Mesothelial cell of epicardium (in vitro differentiated cells): ENCODE measurements at regions not wholly inside any gene's neighbourhood (a gene's known extent, or its start where the extent isn't known, plus 50 kb on each side); places are given as distances from the start of the nearest gene placed in this dataset.
"Not testable (repeated sequence)": the region's sequence is repeated elsewhere in the genome, so short reads cannot be mapped to it uniquely, and the experiment has no call there.

ENCODE experiments used
- DNase-seq, 2 experiments: peaks; one replicate each; pipeline ENCODE4 v3.0.0; 2021; ENCODE audit warnings: low spot score in 2 of 2; ENCODE audit not compliant: unreplicated experiment in 2 of 2
- H3K27ac Mint-ChIP-seq: 2 replicates; pipeline ENCODE4 v1.8.0; 2021; ENCODE audit warnings: mixed read lengths
- H3K27me3 Mint-ChIP-seq: 2 replicates; pipeline ENCODE4 v1.8.0; 2021; ENCODE audit warnings: low read depth, mixed read lengths
- H3K36me3 Mint-ChIP-seq: 2 replicates; pipeline ENCODE4 v1.8.0; 2021; ENCODE audit warnings: mixed read lengths
- H3K4me1 Mint-ChIP-seq: 2 replicates; pipeline ENCODE4 v1.8.0; 2021; ENCODE audit warnings: mixed read lengths
- H3K4me3 Mint-ChIP-seq: 2 replicates; pipeline ENCODE4 v1.8.0; 2021; ENCODE audit warnings: mild to moderate bottlenecking, moderate library complexity, mixed read lengths
- H3K9me3 Mint-ChIP-seq: 2 replicates; pipeline ENCODE4 v1.8.0; 2021; ENCODE audit warnings: mixed read lengths
- CTCF ChIP-seq: fragments of 200-600 bp; sonication (generic); IDR thresholded peaks from one replicate; pipeline ENCODE4 v1.5.0; 2021; ENCODE audit warnings: antibody characterized with exemption; ENCODE audit not compliant: unreplicated experiment

GRCh38 chr12:96085475-96085874 is 50.1 kb upstream of the LTA4H start:
- Mint-ChIP-seq H3K27ac (no peak overlapping the region), H3K36me3 (no peaks in the 10 kb centered on the region), H3K9me3 (peaks cover 29% of the 10 kb centered on the region), H3K4me3 (no peak overlapping the region), H3K4me1 (no peaks in the 10 kb centered on the region), H3K27me3 (no peaks in the 10 kb centered on the region)
- TF ChIP-seq CTCF = no peak
- no peak for DNase-seq

DNA sequence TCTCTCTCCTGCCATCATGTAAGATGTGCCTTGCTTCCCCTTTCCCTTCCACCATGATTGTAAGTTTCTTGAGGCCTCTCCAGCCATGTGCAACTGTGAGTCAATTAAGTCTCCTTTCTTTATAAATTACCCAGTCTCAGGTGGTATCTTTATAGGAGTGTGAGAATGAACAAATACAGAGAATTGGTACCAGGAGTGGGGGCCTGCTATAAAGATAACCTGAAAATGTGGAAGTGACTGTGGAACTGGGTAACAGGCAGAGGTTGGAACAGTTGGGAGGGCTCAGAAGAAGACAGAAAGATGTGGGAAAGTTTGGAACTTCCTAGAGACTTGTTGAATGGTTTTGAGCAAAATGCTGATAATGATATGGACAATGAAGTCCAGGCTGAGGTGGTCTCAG is 50.8 kb upstream of the LTA4H start:
- H3K27ac Mint-ChIP-seq, H3K4me1 Mint-ChIP-seq, H3K36me3 Mint-ChIP-seq, H3K27me3 Mint-ChIP-seq, DNase-seq, H3K4me3 Mint-ChIP-seq: not testable (repeated sequence)
- H3K9me3 Mint-ChIP-seq = peaks cover 36% of the 10 kb centered on the region

GRCh38 chr12:96091833-96092232 is 56.4 kb upstream of the LTA4H start:
- TF ChIP-seq CTCF = no peak
- no peak for DNase-seq
- Mint-ChIP-seq H3K27me3 (no peaks in the 10 kb centered on the region), H3K36me3 (no peaks in the 10 kb centered on the region), H3K27ac (no peak overlapping the region), H3K4me1 (peaks cover 12% of the 10 kb centered on the region), H3K4me3 (no peak overlapping the region), H3K9me3 (peaks cover 36% of the 10 kb centered on the region)

GRCh38 chr12:96093543-96094196 is 58.3 kb upstream of the LTA4H start:
- TF ChIP-seq CTCF = no peak
- H3K36me3 Mint-ChIP-seq = no peaks in the 10 kb centered on the region
- H3K4me3 Mint-ChIP-seq = no peak overlapping the region
- no peak overlapping the region for H3K27ac Mint-ChIP-seq
- H3K4me1 Mint-ChIP-seq = peaks cover 12% of the 10 kb centered on the region
- DNase-seq = no peak
- H3K27me3 Mint-ChIP-seq = no peaks in the 10 kb centered on the region
- peaks cover 27% of the 10 kb centered on the region for H3K9me3 Mint-ChIP-seq

GRCh38 chr12:96094201-96094600 is 58.8 kb upstream of the LTA4H start:
- Mint-ChIP-seq H3K4me1 (peaks cover 12% of the 10 kb centered on the region), H3K27ac (no peak overlapping the region), H3K36me3 (no peaks in the 10 kb centered on the region), H3K27me3 (no peaks in the 10 kb centered on the region), H3K4me3 (no peak overlapping the region), H3K9me3 (peaks cover 23% of the 10 kb centered on the region)
- no peak for TF ChIP-seq CTCF
- DNase-seq = no peak

DNA sequence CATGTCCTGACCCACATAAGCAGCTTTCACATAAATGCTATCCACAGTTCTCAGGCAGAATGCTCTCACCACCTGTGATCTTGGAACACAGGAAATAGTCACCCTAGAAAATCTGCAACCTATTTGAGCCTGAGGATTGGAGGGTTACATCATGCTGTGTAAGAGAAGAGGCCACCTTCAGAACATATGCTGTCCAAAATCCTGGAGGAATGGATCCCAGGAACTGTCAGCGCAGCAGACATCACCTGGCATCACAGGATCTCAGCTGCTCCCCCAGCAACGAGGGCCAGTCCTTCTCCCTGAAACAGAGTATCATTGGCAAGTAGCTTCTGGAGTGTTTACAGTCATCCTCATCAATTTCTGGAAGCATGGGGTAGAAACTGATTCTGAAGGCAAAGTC is 63.2 kb upstream of the LTA4H start:
- peaks cover 9% of the 10 kb centered on the region for H3K4me1 Mint-ChIP-seq
- H3K4me3 Mint-ChIP-seq = no peak overlapping the region
- DNase-seq = no peak
- peaks cover 2% of the 10 kb centered on the region for H3K27me3 Mint-ChIP-seq
- no peaks in the 10 kb centered on the region for H3K36me3 Mint-ChIP-seq
- H3K27ac Mint-ChIP-seq = no peak overlapping the region
- peaks cover 3% of the 10 kb centered on the region for H3K9me3 Mint-ChIP-seq
- no peak for TF ChIP-seq CTCF
